Fibroblast of the aortic adventitia (primary cell): ENCODE measurements at regions not wholly inside any gene's neighbourhood (a gene's known extent, or its start where the extent isn't known, plus 50 kb on each side); places are given as distances from the start of the nearest gene placed in this dataset.
A peak's percentile ranks its signal among the peaks of the same experiment; 100 is the strongest.

Source experiments
- DNase-seq: peaks from one replicate; pipeline ENCODE4 v3.0.0-alpha.2; 2010; ENCODE audit warnings: low read depth
- H3K4me3 ChIP-seq: 2 replicates; pipeline ENCODE4 v1.5.1; 2011; ENCODE audit warnings: low read depth, mild to moderate bottlenecking, control low read depth, low read length, moderate library complexity
- CTCF ChIP-seq: IDR thresholded peaks from 2 replicates; pipeline ENCODE4 v1.5.1; 2011; ENCODE audit warnings: mild to moderate bottlenecking, low read length, control low read depth, inconsistent platforms; ENCODE audit not compliant: insufficient read depth

GRCh38 chr12:68400226-68400829 is 68.2 kb upstream of the MDM1 start:
- peak; percentile 13 for DNase-seq
- H3K4me3 ChIP-seq, result no peak overlapping the region
- no peak for TF ChIP-seq CTCF

- DNase-seq, result no peak
- TF ChIP-seq CTCF, result no peak
- no peak overlapping the region for H3K4me3 ChIP-seq
Measured at GRCh38 chr12:68402422-68402821, 70.3 kb upstream of the MDM1 start.

- no peak overlapping the region for H3K4me3 ChIP-seq
- no peak for DNase-seq
- no peak for TF ChIP-seq CTCF
Measured at GRCh38 chr12:68403296-68403695, 71.1 kb upstream of the MDM1 start.

GRCh38 chr12:68403711-68404110 is 71.5 kb upstream of the MDM1 start:
- no peak overlapping the region for H3K4me3 ChIP-seq
- TF ChIP-seq CTCF, result no peak
- peak; percentile 11 for DNase-seq

GRCh38 chr12:68405343-68405781 is 73.2 kb upstream of the MDM1 start:
- no peak overlapping the region for H3K4me3 ChIP-seq
- TF ChIP-seq CTCF, result no peak
- peak; percentile 33 for DNase-seq

GRCh38 chr12:68406134-68406576 is 74.0 kb upstream of the MDM1 start:
- peak; percentile 72 for TF ChIP-seq CTCF
- no peak overlapping the region for H3K4me3 ChIP-seq
- DNase-seq, result peak; percentile 94

GRCh38 chr12:68406911-68407310 is 74.7 kb upstream of the MDM1 start:
- H3K4me3 ChIP-seq, result no peak overlapping the region
- TF ChIP-seq CTCF, result no peak
- DNase-seq, result no peak
